ENCODE measurements at regions not wholly inside any gene's neighbourhood (a gene's known extent, or its start where the extent isn't known, plus 50 kb on each side); places are given as distances from the start of the nearest gene placed in this dataset.

DNA sequence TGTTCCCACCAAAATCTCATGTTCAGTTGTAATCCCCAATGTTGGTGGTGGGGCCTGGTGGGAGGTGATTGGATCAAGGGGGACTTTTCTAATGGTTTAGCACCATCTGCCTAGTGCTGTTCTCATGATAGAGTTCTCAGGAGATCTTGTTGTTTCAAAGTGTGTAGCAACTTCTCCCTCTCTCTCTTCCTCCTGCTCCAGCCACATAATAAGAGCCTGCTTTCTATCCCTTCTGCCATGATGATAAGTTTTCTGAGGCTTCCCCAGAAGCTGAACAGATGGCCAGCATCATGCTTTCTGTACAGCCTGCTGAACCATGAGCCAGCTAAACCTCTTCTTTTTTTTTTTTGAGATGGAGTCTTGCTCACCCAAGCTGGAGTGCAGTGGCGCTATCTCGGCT, 910.6 kb downstream of the KCNMA1 start:
- TF ChIP-seq, protein P1, sequence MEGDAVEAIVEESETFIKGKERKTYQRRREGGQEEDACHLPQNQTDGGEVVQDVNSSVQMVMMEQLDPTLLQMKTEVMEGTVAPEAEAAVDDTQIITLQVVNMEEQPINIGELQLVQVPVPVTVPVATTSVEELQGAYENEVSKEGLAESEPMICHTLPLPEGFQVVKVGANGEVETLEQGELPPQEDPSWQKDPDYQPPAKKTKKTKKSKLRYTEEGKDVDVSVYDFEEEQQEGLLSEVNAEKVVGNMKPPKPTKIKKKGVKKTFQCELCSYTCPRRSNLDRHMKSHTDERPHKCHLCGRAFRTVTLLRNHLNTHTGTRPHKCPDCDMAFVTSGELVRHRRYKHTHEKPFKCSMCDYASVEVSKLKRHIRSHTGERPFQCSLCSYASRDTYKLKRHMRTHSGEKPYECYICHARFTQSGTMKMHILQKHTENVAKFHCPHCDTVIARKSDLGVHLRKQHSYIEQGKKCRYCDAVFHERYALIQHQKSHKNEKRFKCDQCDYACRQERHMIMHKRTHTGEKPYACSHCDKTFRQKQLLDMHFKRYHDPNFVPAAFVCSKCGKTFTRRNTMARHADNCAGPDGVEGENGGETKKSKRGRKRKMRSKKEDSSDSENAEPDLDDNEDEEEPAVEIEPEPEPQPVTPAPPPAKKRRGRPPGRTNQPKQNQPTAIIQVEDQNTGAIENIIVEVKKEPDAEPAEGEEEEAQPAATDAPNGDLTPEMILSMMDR (IDR thresholded peaks at IDR 0.05; ENCODE audit: low read depth, low read length): no peak
- no peak overlapping the region for H3K4me3 ChIP-seq (ENCODE audit: low read depth, low read length)
- no peak for DNase-seq (ENCODE audit: low read depth, low spot score)
- in situ Hi-C loops (cut with HindIII; ENCODE audit: low sequenced_read_pairs): no loop called here

DNA sequence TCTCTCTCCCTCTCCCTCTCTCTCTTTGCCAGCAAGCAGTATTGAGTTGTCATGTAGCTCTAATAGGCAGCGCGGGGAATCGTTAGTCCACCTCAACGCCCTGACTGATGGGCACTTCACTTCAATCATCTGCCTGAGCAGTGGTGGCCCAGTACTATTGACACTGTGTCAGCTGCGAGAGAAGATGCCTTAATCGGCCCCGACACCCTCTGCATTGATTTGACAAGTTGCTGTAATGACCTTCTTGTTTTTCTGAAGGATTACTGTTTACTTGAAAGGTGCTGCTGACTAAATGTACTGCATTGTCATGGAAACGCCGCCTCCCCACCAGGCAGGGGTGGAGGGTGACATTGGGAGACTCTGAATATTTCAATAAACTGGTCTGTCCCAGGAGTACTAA, 913.8 kb downstream of the KCNMA1 start:
- TF ChIP-seq, protein P1 (IDR thresholded peaks at IDR 0.05; ENCODE audit: low read depth, low read length): no peak
- DNase-seq (ENCODE audit: low read depth, low spot score): no peak
- no peak overlapping the region for H3K4me3 ChIP-seq (ENCODE audit: low read depth, low read length)
- in situ Hi-C loops (cut with HindIII; ENCODE audit: low sequenced_read_pairs): no loop called here

DNA sequence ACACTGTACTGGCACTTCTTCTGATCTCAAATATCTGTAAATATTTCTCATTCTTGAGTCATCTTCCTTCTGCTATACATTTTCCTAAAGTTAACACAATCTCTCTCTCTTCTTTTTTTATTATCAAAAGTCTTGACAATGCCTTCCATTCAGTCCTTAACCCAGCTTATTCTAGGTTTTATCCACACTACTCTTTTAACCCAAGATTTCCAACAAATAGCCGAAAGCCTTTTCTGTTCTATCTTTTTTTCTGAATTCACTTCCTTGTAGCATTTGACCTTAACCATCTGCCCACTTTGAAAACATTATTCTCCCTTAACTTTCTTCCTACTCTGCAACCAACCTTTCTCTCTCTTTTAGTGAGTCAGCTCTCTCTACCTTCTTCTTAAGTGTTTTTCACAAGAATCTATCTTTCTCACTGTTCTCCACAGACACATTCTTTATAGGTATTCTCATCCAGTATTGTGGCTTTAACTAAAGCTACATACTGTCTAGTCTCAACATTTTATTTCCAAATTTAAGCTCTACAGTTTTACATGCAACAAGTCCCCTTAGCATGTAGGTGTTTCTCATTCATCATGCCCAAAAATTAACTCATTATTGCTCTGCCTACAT, 915.6 kb downstream of the KCNMA1 start:
- DNase-seq (ENCODE audit: low read depth, low spot score): peak; percentile 11
- no peak overlapping the region for H3K4me3 ChIP-seq (ENCODE audit: low read depth, low read length)
- in situ Hi-C loops (cut with HindIII; ENCODE audit: low sequenced_read_pairs): no loop called here
- TF ChIP-seq, protein P1 (IDR thresholded peaks at IDR 0.05; ENCODE audit: low read depth, low read length): no peak

DNA sequence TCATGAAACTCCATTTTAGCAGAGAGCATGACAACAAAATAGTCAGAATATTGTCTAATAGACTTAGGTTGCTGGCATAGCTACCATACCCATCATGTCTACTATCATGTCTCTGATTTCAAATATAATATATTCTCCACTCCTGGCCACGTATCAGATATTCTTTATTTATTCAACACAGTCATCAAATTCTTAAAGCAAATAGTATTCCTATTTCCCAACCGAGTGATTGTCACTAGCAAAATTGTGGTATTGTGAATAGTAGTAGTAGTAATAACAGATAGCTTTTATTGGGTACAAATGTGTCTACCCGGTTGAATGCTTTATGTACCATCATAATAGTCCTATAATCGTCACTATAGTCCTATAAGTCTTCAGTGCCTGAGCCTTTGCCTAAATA, 918.6 kb downstream of the KCNMA1 start:
- no peak for DNase-seq (ENCODE audit: low read depth, low spot score)
- in situ Hi-C loops (cut with HindIII; ENCODE audit: low sequenced_read_pairs): no loop called here
- no peak overlapping the region for H3K4me3 ChIP-seq (ENCODE audit: low read depth, low read length)
- TF ChIP-seq, protein P1 (IDR thresholded peaks at IDR 0.05; ENCODE audit: low read depth, low read length): no peak

DNA sequence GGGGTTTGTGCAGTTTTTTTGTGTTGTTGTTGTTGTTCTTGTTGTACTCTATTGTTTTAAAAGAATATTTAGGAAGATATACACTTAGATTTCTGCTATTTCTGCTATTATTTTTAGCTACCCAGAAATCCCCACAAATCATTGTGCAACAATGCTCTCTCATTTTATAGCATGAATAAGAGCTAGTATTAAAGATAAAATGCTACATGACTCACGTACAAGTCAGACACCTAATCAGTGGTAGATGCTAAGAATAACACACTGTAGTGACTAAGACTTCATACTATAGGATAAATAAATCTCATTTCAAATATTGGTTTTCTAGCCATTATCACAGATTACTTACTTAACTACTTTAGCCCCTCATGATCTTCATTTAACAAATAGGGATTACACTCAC, 920.5 kb downstream of the KCNMA1 start:
- in situ Hi-C loops (cut with HindIII; ENCODE audit: low sequenced_read_pairs): no loop called here
- TF ChIP-seq, protein P1 (IDR thresholded peaks at IDR 0.05; ENCODE audit: low read depth, low read length): no peak
- DNase-seq (ENCODE audit: low read depth, low spot score): peak; percentile 67
- no peak overlapping the region for H3K4me3 ChIP-seq (ENCODE audit: low read depth, low read length)

DNA sequence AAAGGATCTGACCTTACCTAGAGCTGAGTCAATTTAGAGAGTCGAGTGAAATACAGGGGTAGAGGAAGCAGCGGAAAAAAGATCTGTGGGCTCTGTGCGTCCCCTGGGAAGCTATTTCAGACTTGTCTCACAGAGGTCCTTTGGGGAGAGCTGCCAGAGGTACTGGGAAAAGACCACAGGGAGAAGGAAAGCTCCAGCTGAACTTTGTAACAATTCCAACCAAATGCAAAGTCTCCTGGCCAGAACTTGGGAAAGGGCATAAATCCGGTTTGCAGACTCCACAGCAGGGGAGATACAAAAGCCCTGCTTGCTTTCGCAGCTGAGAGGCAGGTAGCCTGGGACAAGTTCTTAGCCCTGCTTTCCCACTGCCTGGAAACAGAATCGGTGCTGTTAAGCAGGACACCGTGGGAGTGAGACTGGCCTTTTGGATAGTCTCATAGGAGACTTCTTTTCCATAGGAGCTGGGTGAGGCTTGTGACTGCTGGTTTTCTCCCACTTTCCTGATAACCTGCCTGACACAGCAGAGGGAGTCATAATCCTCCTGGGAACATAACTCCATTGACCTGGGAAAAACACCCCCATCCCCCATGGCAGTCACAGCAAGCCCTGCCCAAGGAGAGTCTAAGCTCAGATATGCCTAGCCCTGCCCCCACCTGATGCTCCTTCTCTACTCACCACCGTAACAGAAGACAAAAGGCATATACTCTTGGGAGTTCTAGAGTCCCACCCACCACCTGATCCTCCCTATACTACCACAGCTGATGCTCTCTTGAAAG, 926.2 kb downstream of the KCNMA1 start:
- DNase-seq (ENCODE audit: low read depth, low spot score): no peak
- in situ Hi-C loops (cut with HindIII; ENCODE audit: low sequenced_read_pairs): no loop called here
- TF ChIP-seq, protein P1 (IDR thresholded peaks at IDR 0.05; ENCODE audit: low read depth, low read length): no peak
- H3K4me3 ChIP-seq (ENCODE audit: low read depth, low read length): no peak overlapping the region

Data from astrocyte of the spinal cord (primary cell).